ENCODE measurements at regions not wholly inside any gene's neighbourhood (a gene's known extent, or its start where the extent isn't known, plus 50 kb on each side); places are given as distances from the start of the nearest gene placed in this dataset.
A peak's percentile ranks its signal among the peaks of the same experiment; 100 is the strongest.

- H3K4me3 ChIP-seq, result no peak overlapping the region
- no peak for TF ChIP-seq CTCF (IDR thresholded peaks at IDR 0.05; ENCODE audit: control extremely low read depth, extremely low read depth)
- H3K4me1 ChIP-seq (ENCODE audit: control insufficient read depth in 5 of 5, insufficient read depth in 5 of 5, low read length in 5 of 5), result no peaks in the 10 kb centered on the region
- H3K36me3 ChIP-seq (ENCODE audit: control insufficient read depth in 4 of 4, insufficient read depth in 4 of 4, low read length in 4 of 4), result no peaks in the 10 kb centered on the region
- 56 to 66% methylated on average over 6 of the region's 6 CpGs for WGBS, 2 donors
- H3K27ac ChIP-seq (ENCODE audit: low read depth in 1 of 2, low read length in 1 of 2), result no peak overlapping the region
- no peak overlapping the region for H3K9ac ChIP-seq (ENCODE audit: insufficient read depth in 1 of 2, low read length in 2 of 2)
- ATAC-seq (ENCODE audit: insufficient read depth, low FRiP score), result peak; percentile 27
- no peaks in the 10 kb centered on the region for H3K9me3 ChIP-seq (ENCODE audit: control insufficient read depth in 4 of 4, insufficient read depth in 3 of 4, low read length in 3 of 4)
- H3K27me3 ChIP-seq (ENCODE audit: control insufficient read depth in 3 of 3, insufficient read depth in 3 of 3, low read length in 2 of 3), result no peaks in the 10 kb centered on the region
- DNase-seq, result peak; percentile 13 to 78 (median 71)
Measured at GRCh38 chr18:68177807-68178702, 536.9 kb downstream of the TMX3 start.

GRCh38 chr18:68176901-68177300 is 538.0 kb downstream of the TMX3 start:
- Histone ChIP-seq H3K9ac (ENCODE audit: insufficient read depth in 1 of 2, low read length in 2 of 2) (no peak overlapping the region), H3K27me3 (ENCODE audit: control insufficient read depth in 3 of 3, insufficient read depth in 3 of 3, low read length in 2 of 3) (no peaks in the 10 kb centered on the region), H3K36me3 (ENCODE audit: control insufficient read depth in 4 of 4, insufficient read depth in 4 of 4, low read length in 4 of 4) (no peaks in the 10 kb centered on the region), H3K4me3 (no peak overlapping the region), H3K4me1 (ENCODE audit: control insufficient read depth in 5 of 5, insufficient read depth in 5 of 5, low read length in 5 of 5) (no peaks in the 10 kb centered on the region), H3K27ac (ENCODE audit: low read depth in 1 of 2, low read length in 1 of 2) (no peak overlapping the region), H3K9me3 (ENCODE audit: control insufficient read depth in 4 of 4, insufficient read depth in 3 of 4, low read length in 3 of 4) (no peaks in the 10 kb centered on the region)
- TF ChIP-seq CTCF (IDR thresholded peaks at IDR 0.05; ENCODE audit: control extremely low read depth, extremely low read depth), result no peak
- ATAC-seq (ENCODE audit: insufficient read depth, low FRiP score) (no peak), DNase-seq (no peak)

GRCh38 chr18:68172842-68173549 is 541.9 kb downstream of the TMX3 start:
- Histone ChIP-seq H3K9ac (ENCODE audit: insufficient read depth in 1 of 2, low read length in 2 of 2) (no peak overlapping the region), H3K27me3 (ENCODE audit: control insufficient read depth in 3 of 3, insufficient read depth in 3 of 3, low read length in 2 of 3) (no peaks in the 10 kb centered on the region), H3K4me3 (no peak overlapping the region), H3K4me1 (ENCODE audit: control insufficient read depth in 5 of 5, insufficient read depth in 5 of 5, low read length in 5 of 5) (no peaks in the 10 kb centered on the region), H3K27ac (ENCODE audit: low read depth in 1 of 2, low read length in 1 of 2) (no peak overlapping the region), H3K36me3 (ENCODE audit: control insufficient read depth in 4 of 4, insufficient read depth in 4 of 4, low read length in 4 of 4) (no peaks in the 10 kb centered on the region), H3K9me3 (ENCODE audit: control insufficient read depth in 4 of 4, insufficient read depth in 3 of 4, low read length in 3 of 4) (peaks cover 0 to 6% (median 0%) of the 10 kb centered on the region in 4 donors)
- 75 to 76% methylated on average over 17 of the region's 17 CpGs for WGBS, 2 donors
- no peak for DNase-seq
- no peak for TF ChIP-seq CTCF (IDR thresholded peaks at IDR 0.05; ENCODE audit: control extremely low read depth, extremely low read depth)
- no peak for ATAC-seq (ENCODE audit: insufficient read depth, low FRiP score)

Measured in lung (tissue), 11 donors.